Transverse colon (tissue), 4 donors: ENCODE measurements at regions not wholly inside any gene's neighbourhood (a gene's known extent, or its start where the extent isn't known, plus 50 kb on each side); places are given as distances from the start of the nearest gene placed in this dataset.
A peak's percentile ranks its signal among the peaks of the same experiment; 100 is the strongest.

ENCODE experiments used
- DNase-seq: peaks from one replicate; pipeline ENCODE4 v3.0.0-alpha.2; 2019
- H3K27ac ChIP-seq, 4 donors: fragments of 200-600 bp; sonication (generic); 2 replicates each; pipeline ENCODE4 v1.5.1; 2016 to 2018; ENCODE audit warnings: inconsistent platforms in 4 of 4
- H3K27me3 ChIP-seq: fragments of 200-600 bp; sonication (generic); 2 replicates; pipeline ENCODE4 v1.5.1; 2017; ENCODE audit warnings: inconsistent platforms
- H3K36me3 ChIP-seq, 4 donors: fragments of 200-600 bp; sonication (generic); 2 replicates each; pipeline ENCODE4 v1.5.1; 2017 to 2019; ENCODE audit warnings: inconsistent platforms in 4 of 4
- H3K4me1 ChIP-seq, 4 donors: fragments of 200-600 bp; sonication (generic); 2 replicates each; pipeline ENCODE4 v1.5.1; 2017 to 2020; ENCODE audit warnings: inconsistent platforms in 4 of 4
- H3K4me3 ChIP-seq, 4 donors: fragments of 200-600 bp; sonication (generic); 1 replicate in 1 of 4; 2 replicates in 3 of 4; pipeline versions ENCODE4 v1.5.1 to v1.6.1; 2017 to 2019; ENCODE audit warnings: inconsistent platforms in 4 of 4
- H3K9me3 ChIP-seq, 2 donors: fragments of 200-600 bp; sonication (generic); 2 replicates each; pipeline ENCODE4 v1.5.1; 2017 to 2019; ENCODE audit warnings: inconsistent platforms in 2 of 2
- EP300 ChIP-seq: sonication (generic); formaldehyde crosslinking; IDR thresholded peaks from one replicate; pipeline ENCODE4 v1.6.1; 2017; ENCODE audit warnings: antibody characterized with exemption, low read depth
- POLR2A ChIP-seq: fragments of 450-650 bp; IDR thresholded peaks from one replicate; pipeline ENCODE4 v1.6.1; 2016; ENCODE audit warnings: antibody characterized with exemption, mild to moderate bottlenecking, moderate library complexity
- POLR2AphosphoS5 ChIP-seq, 3 donors: sonication (generic); formaldehyde crosslinking; IDR thresholded peaks; one replicate each; pipeline ENCODE4 v1.6.1; 2016; ENCODE audit warnings: antibody characterized with exemption in 3 of 3
- WGBS, 2 donors: methylation state at CpG; one replicate each; pipeline ENCODE4 v1.1.5; 2018; ENCODE audit warnings: low coverage in 1 of 2; 5-methylcytosine and 5-hydroxymethylcytosine counted together
- in situ Hi-C, 4 donors: fragments of 200-750 bp; cut with MboI; loops; one replicate each; pipeline versions ENCODE4 v1.15.0 to v1.15.1; 2017; ENCODE audit warnings: low sequenced_read_pairs in 3 of 4, low pct_ligation_motif_present in 1 of 4, low pct_unique_long_range_greater_than_20kb in 1 of 4
- intact Hi-C: fragments of 100-400 bp; cut with DNase I; formaldehyde crosslinking; loops from one replicate; pipeline ENCODE4 v1.15.1; 2023; ENCODE audit warnings: low total_unique reads
- TF ChIP-seq, protein P1 (sequence below), 5 experiments: fragments of 200-600 bp in 3 of 5; fragments of 450-650 bp in 2 of 5; sonication (generic) in 3 of 5; IDR thresholded peaks; 1 replicate in 2 of 5; 2 replicates in 3 of 5; pipeline ENCODE4 v1.5.1; 2016 to 2017; ENCODE audit warnings: antibody characterized with exemption in 5 of 5, inconsistent platforms in 3 of 5, mild to moderate bottlenecking in 2 of 5, moderate library complexity in 1 of 5

DNA sequence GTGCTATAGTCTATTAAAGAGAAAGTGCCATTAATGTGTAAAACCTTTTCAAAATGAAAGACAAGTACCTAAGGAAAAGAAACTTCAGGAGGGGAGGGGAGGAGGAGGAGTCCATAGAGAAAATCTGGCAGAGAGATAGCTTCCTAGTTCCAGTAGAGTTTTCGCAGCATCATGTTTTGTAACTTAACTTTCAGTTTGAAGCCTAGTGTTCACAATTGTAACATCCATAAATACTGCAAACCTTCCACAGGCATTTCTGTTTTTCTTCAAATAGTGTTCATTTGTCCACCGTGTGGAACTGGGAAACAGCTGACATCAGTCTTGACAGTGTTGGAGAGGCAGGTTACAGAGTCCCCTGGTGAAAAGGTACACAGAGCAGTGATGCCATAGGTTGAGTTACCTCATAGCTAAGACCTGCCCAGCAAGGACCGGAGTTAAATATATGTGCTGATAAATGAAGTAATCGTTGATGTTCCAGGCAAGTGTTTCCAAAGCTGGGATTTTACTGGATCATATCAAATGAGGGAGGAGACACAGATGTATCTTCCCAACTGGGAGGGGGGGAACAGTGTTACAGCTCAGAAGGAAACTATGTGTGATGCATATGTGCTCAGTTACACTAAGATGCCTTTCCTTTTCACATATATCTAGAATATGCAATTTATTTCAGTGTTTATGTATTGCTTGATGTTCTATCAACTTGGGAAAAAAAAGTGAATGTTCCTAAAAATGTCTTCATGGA is 369.5 kb upstream of the FAM241A start:
- in situ Hi-C loops = loop anchor here in 1 of 4 donors (25.0 kb wide), 1 partner anchor 88 kb away; no protein-coding TSS in a partner anchor
- WGBS, 2 donors = 56 to 74% methylated on average over 4 of the region's 4 CpGs

DNA sequence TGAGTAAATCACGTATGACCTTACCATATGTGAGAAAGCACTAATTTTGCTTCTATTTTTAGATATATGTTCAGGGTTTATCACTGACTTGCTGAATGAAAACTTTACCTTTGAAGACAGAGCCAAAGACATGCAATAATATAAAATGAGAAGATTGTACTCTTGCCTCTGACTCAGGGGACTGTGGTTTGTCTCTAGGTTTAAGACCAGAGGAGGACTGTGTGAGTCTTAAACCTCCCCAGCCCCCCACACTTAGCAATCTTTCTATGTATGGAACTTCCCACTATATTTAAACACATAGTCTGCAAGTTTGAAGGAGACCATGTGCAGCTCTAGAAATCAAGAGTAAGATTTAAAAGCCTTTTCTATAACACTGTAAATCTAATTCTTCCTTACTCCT is 368.7 kb upstream of the FAM241A start:
- Histone ChIP-seq H3K36me3 (no peaks in the 10 kb centered on the region), H3K4me1 (peaks cover 0 to 8% (median 0%) of the 10 kb centered on the region in 4 donors), H3K9me3 (no peaks in the 10 kb centered on the region), H3K4me3 (no peak overlapping the region), H3K27me3 (no peaks in the 10 kb centered on the region), H3K27ac (no peak overlapping the region)
- TF ChIP-seq EP300 = no peak
- WGBS, 2 donors = 40 to 70% methylated on average over 1 of the region's 1 CpG
- no peak for DNase-seq
- intact Hi-C loops = no loop called here
- in situ Hi-C loops = loop anchor here in 1 of 4 donors (25.0 kb wide), 1 partner anchor 89 kb away; no protein-coding TSS in a partner anchor

More for the DNA sequence above, 369.5 kb upstream of the FAM241A start:
- Histone ChIP-seq H3K4me1 (peaks cover 0 to 8% (median 0%) of the 10 kb centered on the region in 4 donors), H3K27me3 (no peaks in the 10 kb centered on the region), H3K4me3 (no peak overlapping the region), H3K9me3 (no peaks in the 10 kb centered on the region), H3K27ac (peak overlapping the region in 1 of 4 donors; percentile 40), H3K36me3 (no peaks in the 10 kb centered on the region)
- DNase-seq = no peak
- intact Hi-C loops = no loop called here
- TF ChIP-seq, protein P1, sequence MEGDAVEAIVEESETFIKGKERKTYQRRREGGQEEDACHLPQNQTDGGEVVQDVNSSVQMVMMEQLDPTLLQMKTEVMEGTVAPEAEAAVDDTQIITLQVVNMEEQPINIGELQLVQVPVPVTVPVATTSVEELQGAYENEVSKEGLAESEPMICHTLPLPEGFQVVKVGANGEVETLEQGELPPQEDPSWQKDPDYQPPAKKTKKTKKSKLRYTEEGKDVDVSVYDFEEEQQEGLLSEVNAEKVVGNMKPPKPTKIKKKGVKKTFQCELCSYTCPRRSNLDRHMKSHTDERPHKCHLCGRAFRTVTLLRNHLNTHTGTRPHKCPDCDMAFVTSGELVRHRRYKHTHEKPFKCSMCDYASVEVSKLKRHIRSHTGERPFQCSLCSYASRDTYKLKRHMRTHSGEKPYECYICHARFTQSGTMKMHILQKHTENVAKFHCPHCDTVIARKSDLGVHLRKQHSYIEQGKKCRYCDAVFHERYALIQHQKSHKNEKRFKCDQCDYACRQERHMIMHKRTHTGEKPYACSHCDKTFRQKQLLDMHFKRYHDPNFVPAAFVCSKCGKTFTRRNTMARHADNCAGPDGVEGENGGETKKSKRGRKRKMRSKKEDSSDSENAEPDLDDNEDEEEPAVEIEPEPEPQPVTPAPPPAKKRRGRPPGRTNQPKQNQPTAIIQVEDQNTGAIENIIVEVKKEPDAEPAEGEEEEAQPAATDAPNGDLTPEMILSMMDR (IDR thresholded peaks at IDR 0.05) = no peak

DNA sequence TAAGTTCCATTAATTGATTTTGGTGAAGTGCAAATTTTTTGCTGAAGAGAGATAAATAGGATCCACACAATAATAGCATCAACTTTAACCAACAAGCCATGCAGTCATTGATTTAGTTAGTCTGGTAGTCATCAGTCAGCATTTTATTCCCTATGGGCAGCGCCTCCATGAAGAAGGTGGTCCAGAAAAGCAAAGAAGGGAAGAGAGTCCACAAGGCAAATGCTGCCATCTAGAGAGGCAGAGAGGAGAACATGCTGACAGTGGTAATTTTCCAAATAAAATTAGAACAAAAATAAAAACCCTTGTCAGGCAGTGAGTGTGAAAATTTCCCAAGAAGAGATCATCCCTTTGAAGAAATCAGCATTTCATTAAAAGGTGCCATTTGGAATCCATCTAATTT is 366.7 kb upstream of the FAM241A start:
- in situ Hi-C loops (loop anchor here in 1 of 4 donors (25.0 kb wide), 1 partner anchor 91 kb away; no protein-coding TSS in a partner anchor), intact Hi-C loops (no loop called here)
- no peaks in the 10 kb centered on the region for H3K36me3 ChIP-seq
- TF ChIP-seq POLR2AphosphoS5 (IDR thresholded peaks at IDR 0.05) (no peak), EP300 (no peak), POLR2A (no peak)
- TF ChIP-seq, protein P1 (IDR thresholded peaks at IDR 0.05) = peak in 1 of 5 experiments; percentile 10
- WGBS, 2 donors = 67 to 73% methylated on average over 1 of the region's 1 CpG
- no peaks in the 10 kb centered on the region for H3K27me3 ChIP-seq
- no peak for DNase-seq
- no peak overlapping the region for H3K4me3 ChIP-seq
- H3K27ac ChIP-seq = no peak overlapping the region
- H3K4me1 ChIP-seq = peaks cover 0 to 6% (median 0%) of the 10 kb centered on the region in 4 donors
- no peaks in the 10 kb centered on the region for H3K9me3 ChIP-seq

DNA sequence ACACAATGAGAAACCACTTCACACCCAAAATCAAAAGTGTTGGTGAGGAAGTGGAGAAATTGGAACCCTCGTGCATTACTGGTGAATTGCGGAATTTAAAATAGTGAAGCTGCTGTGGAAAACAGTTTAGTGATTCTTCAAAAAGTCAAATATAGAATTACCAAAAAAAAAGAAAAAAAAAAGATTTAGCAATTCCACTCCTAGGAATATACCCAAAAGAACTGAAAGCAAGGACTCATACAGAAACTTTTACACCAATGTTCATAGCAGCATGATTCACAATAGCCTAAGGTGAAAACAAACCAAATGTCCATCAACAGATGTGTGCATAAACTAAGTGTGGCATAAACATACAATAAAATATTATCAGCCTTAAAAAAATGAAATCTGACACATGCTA is 364.3 kb upstream of the FAM241A start:
- Histone ChIP-seq H3K36me3 (no peaks in the 10 kb centered on the region), H3K9me3 (no peaks in the 10 kb centered on the region), H3K4me3 (no peak overlapping the region), H3K27ac (no peak overlapping the region), H3K27me3 (no peaks in the 10 kb centered on the region), H3K4me1 (no peaks in the 10 kb centered on the region)
- 93 to 95% methylated on average over 2 of the region's 2 CpGs for WGBS, 2 donors
- in situ Hi-C loops (loop anchor here in 1 of 4 donors (25.0 kb wide), 1 partner anchor 94 kb away; no protein-coding TSS in a partner anchor), intact Hi-C loops (no loop called here)
- TF ChIP-seq, protein P1 (IDR thresholded peaks at IDR 0.05) = no peak
- TF ChIP-seq POLR2A = no peak
- no peak for TF ChIP-seq POLR2AphosphoS5 (IDR thresholded peaks at IDR 0.05)
- TF ChIP-seq EP300 = no peak
- DNase-seq = no peak
